Suppressor macrophage (primary cell): ENCODE measurements at regions not wholly inside any gene's neighbourhood (a gene's known extent, or its start where the extent isn't known, plus 50 kb on each side); places are given as distances from the start of the nearest gene placed in this dataset.

Experiments
- DNase-seq, 4 experiments: peaks; one replicate each; pipeline ENCODE4 v3.0.0-alpha.2; 2020 to 2022

GRCh38 chr4:38603652-38604051 is 60.3 kb upstream of the KLF3 start:
- DNase-seq = no peak

GRCh38 chr4:38605181-38605752 is 58.7 kb upstream of the KLF3 start:
- DNase-seq = no peak

GRCh38 chr4:38605753-38606586 is 58.0 kb upstream of the KLF3 start:
- no peak for DNase-seq

- no peak for DNase-seq
Observed at GRCh38 chr4:38606587-38606905, 57.5 kb upstream of the KLF3 start.

- peak in 3 of 4 experiments; percentile 44 to 50 (median 45) for DNase-seq
Observed at GRCh38 chr4:38609614-38610013, 54.4 kb upstream of the KLF3 start.

- no peak for DNase-seq
Observed at GRCh38 chr4:38610521-38610920, 53.5 kb upstream of the KLF3 start.

GRCh38 chr4:38610966-38611431 is 53.0 kb upstream of the KLF3 start:
- DNase-seq = peak; percentile 38 to 70 (median 54)

GRCh38 chr4:38611676-38612075 is 52.3 kb upstream of the KLF3 start:
- DNase-seq = peak in 2 of 4 experiments; percentile 47 to 56

GRCh38 chr4:38612646-38613414 is 51.2 kb upstream of the KLF3 start:
- no peak for DNase-seq
